ENCODE measurements at regions not wholly inside any gene's neighbourhood (a gene's known extent, or its start where the extent isn't known, plus 50 kb on each side); places are given as distances from the start of the nearest gene placed in this dataset.
"Not testable (repeated sequence)": the region's sequence is repeated elsewhere in the genome, so short reads cannot be mapped to it uniquely, and the experiment has no call there.

DNA sequence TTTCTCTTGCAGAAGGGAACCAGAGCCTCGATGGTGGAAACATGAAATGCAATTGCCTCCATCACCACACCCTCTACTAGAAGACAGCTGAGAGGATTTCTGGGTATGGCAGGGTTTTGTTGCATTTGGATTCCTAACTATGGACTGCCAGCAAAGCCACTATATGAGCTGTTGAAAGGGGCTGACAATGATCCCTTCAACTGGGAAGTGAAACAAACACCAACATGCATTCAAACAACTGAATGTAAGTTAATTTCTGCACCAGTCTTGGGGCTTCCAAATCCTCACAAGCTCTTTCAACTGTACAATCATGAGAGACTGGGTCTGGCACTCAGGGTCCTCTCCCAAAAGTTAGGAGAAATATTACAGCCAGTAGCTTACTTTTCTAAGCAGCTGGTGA is 116.7 kb upstream of the PLCL2 start:
- no peak for DNase-seq (ENCODE audit: low read depth in 1 of 2, low spot score in 1 of 2)

DNA sequence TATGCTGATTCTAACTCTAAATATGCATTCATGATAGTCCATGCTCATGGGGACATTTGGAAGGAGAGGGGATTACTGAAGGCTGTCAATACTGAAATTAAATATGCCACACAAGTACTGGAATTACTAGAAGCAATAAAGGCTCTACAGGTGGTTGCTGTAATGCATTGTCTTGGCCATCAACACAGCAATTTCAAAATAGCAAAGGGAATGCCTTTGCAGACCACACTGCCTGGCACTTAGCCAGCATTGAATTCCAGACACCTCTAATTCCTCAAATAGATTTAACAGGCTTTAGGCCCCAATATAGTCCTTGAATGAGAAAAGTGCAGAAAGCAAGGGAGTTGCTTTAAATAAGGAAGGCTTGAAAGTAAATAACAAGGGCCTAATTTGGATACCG is 115.8 kb upstream of the PLCL2 start:
- DNase-seq (ENCODE audit: low read depth in 1 of 2, low spot score in 1 of 2), result no peak

DNA sequence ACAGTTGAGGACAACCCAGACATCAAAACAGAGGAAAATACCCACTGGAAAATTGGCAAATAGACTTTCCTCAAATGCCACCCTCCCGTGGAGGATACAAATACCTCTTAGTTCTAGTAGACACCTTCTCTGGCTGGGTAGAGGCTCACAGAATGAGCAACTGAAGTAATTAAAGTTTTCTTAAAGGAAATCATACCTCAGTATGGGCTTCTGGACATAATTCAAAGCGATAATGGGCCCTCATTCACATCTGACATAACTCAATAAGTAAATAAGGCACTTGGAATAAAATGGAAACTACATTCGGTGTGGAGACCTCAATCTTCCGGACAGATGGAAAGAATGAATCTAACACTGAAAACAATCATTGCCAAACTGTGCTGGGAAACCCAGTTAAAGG is 115.2 kb upstream of the PLCL2 start:
- DNase-seq (ENCODE audit: low read depth in 1 of 2, low spot score in 1 of 2), result no peak

DNA sequence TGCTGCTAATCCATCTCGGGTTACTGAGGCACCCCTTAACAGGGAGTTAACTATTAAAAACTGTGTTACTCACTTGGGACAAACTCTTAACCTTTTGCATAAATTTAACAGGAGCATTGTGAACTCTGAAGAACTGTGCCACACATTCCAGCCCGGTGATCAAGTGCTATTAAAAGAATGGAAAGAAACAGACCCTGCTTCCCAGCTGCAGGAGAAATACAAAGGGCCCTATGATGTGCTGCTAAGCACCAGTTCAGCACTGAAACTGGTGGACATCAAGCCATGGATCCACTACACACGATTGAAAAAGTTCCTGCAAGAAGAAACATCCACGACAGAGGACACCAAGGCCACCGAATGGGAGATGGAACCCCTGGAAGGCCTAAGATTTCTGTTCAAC is 114.7 kb upstream of the PLCL2 start:
- DNase-seq (ENCODE audit: low read depth in 1 of 2, low spot score in 1 of 2), result no peak

DNA sequence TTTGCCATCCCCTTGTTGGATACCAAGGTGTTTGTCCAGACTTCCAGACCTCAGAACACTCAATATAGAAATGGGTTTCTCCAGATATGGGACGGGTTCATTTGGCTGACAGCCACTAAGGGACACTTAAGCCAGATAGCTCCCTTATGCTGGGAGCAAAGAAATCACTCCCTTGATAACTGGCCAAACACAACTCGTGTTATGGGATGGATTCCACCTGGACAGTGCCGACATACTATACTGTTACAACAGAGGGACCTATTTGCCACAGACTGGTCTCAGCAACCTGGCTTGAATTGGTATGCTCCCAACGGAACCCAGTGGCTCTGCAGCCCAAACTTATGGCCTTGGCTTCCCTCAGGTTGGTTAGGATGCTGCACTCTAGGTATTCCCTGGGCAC is 114.0 kb upstream of the PLCL2 start:
- DNase-seq (ENCODE audit: low read depth in 1 of 2, low spot score in 1 of 2), result no peak

DNA sequence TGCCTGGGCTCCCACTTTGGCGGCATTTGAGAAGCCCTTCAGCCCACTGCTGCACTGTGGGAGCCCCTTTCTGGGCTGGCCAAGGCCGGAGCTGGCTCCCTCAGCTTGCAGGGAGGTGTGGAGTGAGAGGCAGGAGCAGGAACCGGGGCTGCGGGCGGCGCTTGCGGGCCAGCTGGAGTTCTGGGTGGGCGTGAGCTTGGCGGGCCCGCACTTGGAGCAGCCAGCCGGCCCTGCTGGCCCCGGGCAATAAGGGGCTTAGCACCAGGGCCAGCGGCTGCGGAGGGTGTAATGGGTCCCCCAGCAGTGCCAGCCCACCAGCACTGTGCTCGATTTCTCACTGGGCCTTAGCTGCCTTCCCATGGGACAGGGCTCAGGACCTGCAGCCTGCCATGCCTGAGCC is 111.2 kb upstream of the PLCL2 start:
- not testable (repeated sequence) for DNase-seq (ENCODE audit: low read depth in 1 of 2, low spot score in 1 of 2)

DNA sequence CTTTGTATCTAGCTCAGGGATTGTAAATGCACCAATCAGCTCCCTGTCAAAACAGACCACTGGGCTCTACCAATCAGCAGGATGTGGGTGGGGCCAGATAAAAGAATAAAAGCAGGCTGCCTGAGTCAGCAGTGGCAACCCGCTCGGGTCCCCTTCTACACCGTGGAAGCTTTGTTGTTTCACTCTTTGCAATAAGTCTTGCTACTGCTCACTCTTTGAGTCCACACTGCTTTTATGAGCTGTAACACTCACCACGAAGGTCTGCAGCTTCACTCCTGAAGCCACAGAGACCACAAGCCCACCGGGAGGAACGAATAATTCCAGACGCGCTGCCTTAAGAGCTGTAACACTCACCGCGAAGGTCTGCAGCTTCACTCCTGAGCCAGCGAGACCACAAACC is 110.2 kb upstream of the PLCL2 start:
- DNase-seq (ENCODE audit: low read depth in 1 of 2, low spot score in 1 of 2), result not testable (repeated sequence)

DNA sequence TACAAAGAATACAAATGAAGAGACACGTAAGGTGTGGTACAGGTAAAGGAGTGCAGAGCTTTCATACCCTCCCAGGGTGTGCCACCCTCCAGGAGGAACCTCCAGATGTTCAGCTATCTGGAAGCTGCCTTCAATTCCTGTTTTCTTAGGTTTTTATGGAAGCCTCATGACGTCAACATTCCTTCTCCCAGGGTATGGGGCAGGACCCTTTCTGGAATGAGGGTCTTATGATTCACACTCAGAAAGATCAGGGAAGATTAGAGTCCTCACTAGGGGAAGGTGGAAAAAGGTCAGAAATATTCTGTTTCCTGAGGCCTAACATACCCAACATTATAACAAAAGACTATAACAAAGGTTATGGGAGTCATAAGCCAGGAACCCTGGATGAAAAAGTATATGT is 99.8 kb upstream of the PLCL2 start:
- DNase-seq (ENCODE audit: low read depth in 1 of 2, low spot score in 1 of 2), result no peak

DNA sequence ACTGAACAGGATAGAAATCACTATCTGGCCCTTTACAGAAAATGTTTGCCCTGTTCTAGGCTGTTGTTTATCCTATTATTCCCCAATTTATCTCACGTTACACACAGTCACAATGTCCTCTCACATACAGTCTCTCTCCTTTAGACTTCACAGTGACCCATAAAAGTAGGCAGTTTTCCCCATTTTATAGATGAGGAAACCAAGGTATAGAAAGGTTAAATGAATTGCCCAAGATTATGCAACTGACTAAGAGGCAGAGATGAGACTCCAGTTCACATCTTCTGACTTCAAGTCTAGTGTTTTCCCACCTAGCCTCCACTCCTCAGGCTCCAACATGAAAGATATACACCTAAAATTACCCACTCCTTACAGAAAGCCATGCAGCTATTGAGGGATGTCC is 99.3 kb upstream of the PLCL2 start:
- no peak for DNase-seq (ENCODE audit: low read depth in 1 of 2, low spot score in 1 of 2)

DNA sequence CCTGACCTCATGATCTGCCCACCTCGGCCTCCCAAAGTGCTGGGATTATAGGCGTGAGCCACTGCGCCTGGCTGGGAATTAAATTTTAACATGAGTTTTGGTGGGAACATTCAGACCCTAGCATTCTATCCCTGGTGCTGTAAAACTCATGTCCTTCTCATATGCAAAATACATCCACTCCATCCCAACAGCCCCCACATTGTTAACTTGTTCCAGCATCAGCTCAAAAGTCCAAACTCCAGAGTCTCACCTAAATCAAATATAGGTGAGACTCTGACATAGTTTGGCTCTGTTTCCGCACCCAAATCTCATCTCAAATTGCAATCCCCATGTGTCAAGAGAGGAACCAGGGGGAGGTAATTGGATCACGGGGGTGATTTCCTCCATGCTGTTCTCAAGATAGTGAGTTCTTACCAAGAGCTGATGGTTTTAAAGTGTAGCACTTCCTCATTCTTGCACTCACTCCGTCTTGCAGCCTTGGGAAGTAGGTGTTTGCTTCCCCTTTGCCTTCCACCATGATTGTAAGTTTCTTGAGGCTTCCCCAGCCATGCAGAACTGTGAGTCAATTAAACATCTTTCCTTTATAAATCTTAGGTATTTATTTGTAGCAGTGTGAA is 96.2 kb upstream of the PLCL2 start:
- no peak for DNase-seq (ENCODE audit: low read depth in 1 of 2, low spot score in 1 of 2)

DNA sequence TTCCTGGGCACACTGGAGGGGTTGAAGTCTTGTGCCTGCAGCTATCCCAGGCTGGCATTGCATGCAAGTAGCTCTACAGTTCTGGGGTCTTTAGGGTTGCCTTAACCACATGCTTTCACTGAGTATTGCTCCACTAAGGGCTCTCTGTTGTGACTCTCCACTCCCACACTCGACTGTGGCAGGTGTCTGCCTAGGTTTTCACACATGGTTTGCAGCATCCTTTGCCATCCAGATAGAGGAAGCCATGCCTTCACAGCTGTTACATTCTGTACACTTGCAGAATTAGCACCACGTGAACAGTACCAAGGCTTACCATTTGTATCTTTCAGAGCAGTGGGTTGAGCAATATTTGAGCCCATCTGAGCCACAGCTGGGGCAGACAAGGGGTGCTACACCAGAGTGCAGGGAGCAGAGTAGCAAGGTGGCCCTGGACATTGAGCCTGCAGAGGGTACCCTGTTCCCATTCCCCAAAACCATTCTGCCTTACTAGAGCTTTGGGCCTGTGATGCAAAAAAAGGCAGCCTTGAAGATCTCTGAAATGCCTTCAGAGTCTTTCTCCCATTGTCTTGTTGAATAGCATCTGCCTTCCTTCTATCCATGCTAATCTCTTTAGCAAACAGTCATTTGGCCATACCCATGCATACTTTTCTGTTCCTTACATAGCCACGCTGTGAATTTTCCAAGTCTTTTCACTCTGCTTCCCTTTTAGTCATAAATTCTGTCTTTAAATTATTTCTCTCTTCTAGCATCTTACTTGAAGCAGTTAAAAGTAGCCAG is 95.2 kb upstream of the PLCL2 start:
- no peak for DNase-seq (ENCODE audit: low read depth in 1 of 2, low spot score in 1 of 2)

DNA sequence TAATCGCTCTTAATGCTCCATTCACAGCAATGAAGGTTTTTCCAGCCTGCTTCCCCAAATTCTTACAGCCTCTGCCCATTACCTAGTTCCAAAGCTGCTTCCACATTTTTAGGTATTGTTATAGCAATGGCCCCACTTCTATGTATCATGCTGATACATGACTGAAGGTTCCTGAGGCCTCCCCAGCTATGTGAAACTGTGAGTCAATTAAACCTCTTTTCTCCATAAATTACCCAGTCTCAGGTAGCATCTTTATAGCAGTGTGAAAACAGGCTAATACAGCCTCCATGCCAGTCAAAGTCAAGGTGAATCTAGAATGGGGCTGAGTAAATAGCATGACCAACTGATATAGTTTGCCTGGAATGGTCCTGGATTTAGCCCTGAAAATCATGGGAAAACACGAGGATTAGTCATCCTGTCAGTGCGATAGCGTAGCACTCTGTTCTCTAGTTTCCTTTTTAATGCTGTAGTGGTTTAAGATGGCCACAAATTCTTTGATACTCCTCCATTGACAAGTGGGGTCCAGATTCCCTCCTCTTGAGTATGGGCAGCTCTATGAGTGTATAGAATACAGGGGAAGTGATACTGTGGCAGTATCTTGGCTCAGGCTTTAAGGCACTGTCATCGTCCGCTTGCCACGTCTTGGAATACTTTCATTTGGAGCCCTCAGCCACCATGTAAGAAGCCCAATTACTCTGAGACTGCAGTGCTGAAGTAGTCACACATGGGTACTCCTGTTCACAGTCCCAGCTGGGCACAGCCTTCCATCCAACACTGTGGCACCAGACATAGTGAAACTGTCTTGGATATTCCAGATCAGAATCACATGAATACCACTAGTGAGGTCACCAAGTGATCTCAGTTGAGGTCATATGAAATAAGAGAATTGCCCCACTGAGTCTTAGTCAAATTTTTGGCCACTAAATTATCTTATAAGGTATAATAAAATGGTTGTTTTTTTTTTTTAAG is 94.0 kb upstream of the PLCL2 start:
- DNase-seq (ENCODE audit: low read depth in 1 of 2, low spot score in 1 of 2), result no peak

DNA sequence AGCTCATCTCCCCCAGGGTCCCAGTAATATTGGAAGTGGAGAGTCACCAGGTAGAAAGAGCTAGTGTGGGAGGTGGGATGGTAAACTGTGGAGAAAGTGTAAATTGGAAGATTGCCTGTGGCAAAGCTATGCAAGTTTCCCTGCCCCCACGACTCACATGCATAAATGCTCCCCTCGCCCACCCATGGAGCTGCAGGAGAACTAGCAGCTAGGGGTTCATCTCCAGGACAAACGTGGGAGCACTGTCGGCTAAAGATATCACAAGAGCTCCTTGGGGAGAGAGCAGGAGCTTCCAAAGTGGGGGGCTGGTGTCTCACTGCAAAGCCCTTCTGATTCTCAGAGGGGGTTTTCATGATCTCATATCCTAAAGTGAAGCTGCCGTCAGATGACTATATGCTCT is 91.4 kb upstream of the PLCL2 start:
- DNase-seq (ENCODE audit: low read depth in 1 of 2, low spot score in 1 of 2), result no peak

DNA sequence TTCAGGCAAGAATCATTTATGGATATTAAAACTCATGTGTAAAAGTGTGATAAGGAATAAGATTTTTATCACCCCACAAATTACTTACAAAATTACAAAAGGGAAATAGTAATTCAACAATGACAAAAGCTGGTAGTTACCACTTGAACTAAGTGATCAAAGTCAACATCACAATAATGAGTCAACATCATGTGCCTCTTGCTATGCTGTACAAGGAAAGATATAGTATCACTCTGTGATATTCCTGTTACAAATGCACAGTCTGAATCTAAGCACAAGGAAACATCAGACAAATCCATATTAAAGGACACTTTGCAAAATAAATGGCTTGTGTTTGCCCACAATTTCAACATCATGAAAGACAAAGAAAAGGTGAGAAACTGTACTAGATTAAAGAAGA is 90.5 kb upstream of the PLCL2 start:
- DNase-seq (ENCODE audit: low read depth in 1 of 2, low spot score in 1 of 2), result no peak

DNA sequence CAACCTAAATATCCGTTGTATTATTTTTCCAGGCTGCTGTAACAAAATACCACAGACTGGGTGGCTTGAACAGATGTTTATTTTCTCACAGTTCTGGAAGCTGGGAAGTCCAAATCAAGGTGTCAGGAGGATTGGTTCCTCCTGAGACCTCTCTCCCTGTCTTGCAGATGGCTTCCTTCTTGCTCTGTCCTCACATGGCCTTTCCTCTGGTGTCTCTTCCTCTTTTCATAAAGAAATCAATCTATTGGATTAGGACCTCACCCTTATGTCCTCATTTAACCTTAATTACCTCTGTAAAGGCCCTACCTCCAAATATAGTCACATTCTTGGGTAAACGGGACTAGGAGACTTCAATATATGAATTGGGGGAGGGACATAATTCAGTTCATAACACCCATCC is 89.2 kb upstream of the PLCL2 start:
- DNase-seq (ENCODE audit: low read depth in 1 of 2, low spot score in 1 of 2), result no peak

DNA sequence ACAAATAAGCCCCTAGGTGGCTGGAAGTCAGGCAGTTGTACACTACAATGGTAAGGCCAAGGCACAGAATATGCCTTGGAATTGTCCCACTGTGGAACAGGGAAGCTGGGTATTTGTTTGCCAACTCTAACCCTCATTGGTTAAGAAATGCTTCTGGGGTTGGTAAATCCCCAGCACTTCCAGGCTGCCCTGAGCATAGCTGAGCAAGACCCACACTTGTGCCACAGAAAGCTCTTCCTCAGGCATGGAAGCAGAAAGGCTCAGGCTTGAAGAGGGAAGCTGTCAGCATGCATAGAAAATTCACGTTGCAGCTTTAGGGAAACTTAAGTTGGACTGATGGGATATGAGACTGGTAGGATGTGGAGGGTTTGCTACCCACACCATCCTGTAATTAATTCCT is 86.9 kb upstream of the PLCL2 start:
- no peak for DNase-seq (ENCODE audit: low read depth in 1 of 2, low spot score in 1 of 2)

DNA sequence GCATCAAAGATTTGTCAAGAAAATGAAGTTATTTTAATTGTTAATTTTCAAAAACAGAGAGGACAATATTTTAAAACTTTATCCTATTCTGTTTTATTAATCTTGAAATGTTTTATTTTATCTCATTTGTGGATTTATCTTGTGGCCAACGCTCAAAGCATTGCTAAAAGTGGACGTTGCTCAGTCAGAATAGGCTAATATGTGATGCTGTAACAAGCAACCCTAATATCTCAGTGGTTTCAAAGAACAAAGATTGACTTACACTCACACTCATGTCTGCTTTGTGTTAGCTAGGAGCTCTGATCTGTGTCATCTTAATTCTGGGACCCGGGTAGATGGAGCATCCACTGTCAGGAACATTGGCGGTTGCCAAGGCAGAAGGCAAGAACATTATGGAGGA is 86.0 kb upstream of the PLCL2 start:
- DNase-seq (ENCODE audit: low read depth in 1 of 2, low spot score in 1 of 2), result no peak

DNA sequence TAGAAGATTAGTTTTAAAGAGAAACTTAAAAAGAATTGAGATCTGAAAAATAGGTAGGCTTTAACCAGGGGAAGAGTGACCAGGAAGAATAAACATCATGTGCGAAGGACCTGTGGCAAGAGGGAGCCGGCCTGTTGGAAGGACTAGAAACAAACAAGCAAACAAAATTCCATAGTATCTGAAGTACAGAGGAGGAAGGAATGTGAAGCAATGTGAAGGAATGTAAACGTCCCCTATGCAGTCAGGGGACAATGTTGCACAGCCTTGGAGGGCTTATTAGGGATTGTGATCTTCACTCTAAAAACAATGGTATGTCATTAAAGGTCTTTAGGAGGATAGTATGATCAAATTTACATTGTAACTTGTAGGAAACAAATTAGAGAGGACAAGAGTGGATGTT is 84.4 kb upstream of the PLCL2 start:
- no peak for DNase-seq (ENCODE audit: low read depth in 1 of 2, low spot score in 1 of 2)

DNA sequence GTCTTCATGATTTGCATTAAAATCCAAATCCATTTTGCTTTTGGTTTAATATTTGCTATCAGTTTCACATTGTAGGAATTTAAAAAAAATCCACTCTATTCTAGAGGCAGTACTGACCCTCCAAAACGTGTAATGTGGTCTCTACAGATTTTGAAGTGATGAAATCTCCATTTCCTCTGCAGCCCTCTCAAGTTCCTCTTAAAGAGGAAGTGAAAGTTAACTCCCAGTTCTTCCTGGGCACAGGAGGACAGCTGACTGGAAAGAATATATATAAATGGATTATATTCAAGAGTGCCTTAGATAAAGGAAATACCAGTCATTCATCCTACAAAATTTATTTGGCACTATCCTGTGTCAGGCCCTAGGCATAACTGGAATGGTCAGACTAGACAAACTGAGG is 83.5 kb upstream of the PLCL2 start:
- DNase-seq (ENCODE audit: low read depth in 1 of 2, low spot score in 1 of 2), result no peak

DNA sequence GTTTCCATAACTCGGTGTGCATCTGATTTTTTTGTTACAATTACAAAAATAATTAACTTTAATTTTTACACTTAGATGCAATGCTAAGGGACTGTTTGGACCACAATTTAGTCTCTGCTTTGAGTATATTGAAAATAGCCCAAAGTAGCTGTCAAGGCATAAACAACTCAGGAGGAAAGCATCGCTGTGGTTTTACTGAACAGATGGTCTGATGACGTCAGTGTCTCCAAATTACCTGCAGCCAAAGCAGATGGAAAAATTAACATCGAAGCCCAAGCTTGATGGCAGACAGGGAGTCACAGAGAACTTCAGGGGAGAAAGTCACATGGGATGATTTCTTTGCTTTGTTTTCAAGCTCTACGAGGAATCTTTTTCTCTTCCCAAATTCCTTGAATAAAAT is 83.1 kb upstream of the PLCL2 start:
- DNase-seq (ENCODE audit: low read depth in 1 of 2, low spot score in 1 of 2), result no peak

DNA sequence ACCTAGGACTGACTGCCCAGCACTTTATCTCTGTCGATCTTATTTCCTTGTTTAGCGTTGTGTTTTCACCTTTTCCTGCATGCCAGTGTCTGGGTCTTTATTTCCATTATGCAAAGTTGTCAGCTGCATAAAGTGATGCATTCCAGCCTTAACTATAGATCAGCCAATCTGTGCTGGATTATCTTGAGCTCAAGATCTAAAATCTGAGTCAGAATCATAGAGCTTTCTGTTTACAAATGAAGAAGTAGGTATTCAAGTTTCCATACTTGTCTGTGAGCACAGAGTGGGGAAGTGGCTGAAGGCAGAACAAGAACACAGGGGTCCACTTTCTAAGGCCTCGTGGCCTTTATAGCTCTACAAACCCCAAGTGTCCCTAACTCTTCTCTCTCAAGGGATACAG is 82.4 kb upstream of the PLCL2 start:
- no peak for DNase-seq (ENCODE audit: low read depth in 1 of 2, low spot score in 1 of 2)

DNA sequence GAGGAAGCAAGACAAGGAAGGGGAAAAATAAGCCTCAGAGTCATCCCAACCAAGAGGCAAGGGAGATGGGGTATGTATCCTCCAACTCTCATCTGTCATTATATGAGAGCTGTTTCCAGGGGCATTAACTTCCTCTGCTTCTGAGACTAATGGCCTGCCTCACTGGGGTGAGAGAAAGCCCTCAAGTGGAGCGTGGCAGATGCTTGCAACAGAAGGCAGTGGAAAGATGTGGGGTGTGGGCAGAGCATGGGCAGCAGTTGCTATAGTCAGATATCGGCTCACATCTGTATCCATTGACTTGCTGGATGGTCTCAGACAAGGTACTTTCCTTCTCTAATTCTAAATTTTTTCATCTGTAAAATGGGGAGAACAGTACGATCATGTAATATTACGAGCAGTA is 81.7 kb upstream of the PLCL2 start:
- DNase-seq (ENCODE audit: low read depth in 1 of 2, low spot score in 1 of 2), result no peak
